ENCODE measurements at regions not wholly inside any gene's neighbourhood (a gene's known extent, or its start where the extent isn't known, plus 50 kb on each side); places are given as distances from the start of the nearest gene placed in this dataset.

GRCh38 chr4:83677656-83678055 is 141.7 kb downstream of the GPAT3 start:
- Mint-ChIP-seq H3K4me3 (ENCODE audit: low read depth, unreplicated experiment) (no peak overlapping the region), H3K4me1 (ENCODE audit: low read depth, unreplicated experiment) (no peaks in the 10 kb centered on the region), H3K27me3 (ENCODE audit: unreplicated experiment) (peaks cover 22% of the 10 kb centered on the region), H3K36me3 (ENCODE audit: insufficient read depth, unreplicated experiment) (no peaks in the 10 kb centered on the region), H3K27ac (ENCODE audit: unreplicated experiment) (no peak overlapping the region), H3K9me3 (ENCODE audit: low read depth, unreplicated experiment) (no peaks in the 10 kb centered on the region)
- DNase-seq, result no peak
- no TSS peak for BruUV-seq (replicated peaks)
- CTCF ChIA-PET, result no interaction called here
- no peak for TF ChIP-seq CTCF (IDR thresholded peaks at IDR 0.05; ENCODE audit: unreplicated experiment)
- intact Hi-C loops (cut with micrococcal nuclease; ENCODE audit: unreplicated experiment), result no loop called here

GRCh38 chr4:83664741-83665140 is 128.8 kb downstream of the GPAT3 start:
- Mint-ChIP-seq H3K4me3 (ENCODE audit: low read depth, unreplicated experiment) (no peak overlapping the region), H3K9me3 (ENCODE audit: low read depth, unreplicated experiment) (no peaks in the 10 kb centered on the region), H3K36me3 (ENCODE audit: insufficient read depth, unreplicated experiment) (no peaks in the 10 kb centered on the region), H3K27me3 (ENCODE audit: unreplicated experiment) (peaks cover 14% of the 10 kb centered on the region), H3K4me1 (ENCODE audit: low read depth, unreplicated experiment) (no peaks in the 10 kb centered on the region), H3K27ac (ENCODE audit: unreplicated experiment) (no peak overlapping the region)
- DNase-seq, result no peak
- intact Hi-C loops (cut with micrococcal nuclease; ENCODE audit: unreplicated experiment), result no loop called here
- no TSS peak for BruUV-seq (replicated peaks)
- CTCF ChIA-PET, result no interaction called here
- TF ChIP-seq CTCF (IDR thresholded peaks at IDR 0.05; ENCODE audit: unreplicated experiment), result no peak

GRCh38 chr4:83664071-83664470 is 128.2 kb downstream of the GPAT3 start:
- BruUV-seq (replicated peaks), result no TSS peak

GRCh38 chr4:83662204-83662603 is 126.3 kb downstream of the GPAT3 start:
- CTCF ChIA-PET, result no interaction called here
- peaks cover 14% of the 10 kb centered on the region for H3K27me3 Mint-ChIP-seq (ENCODE audit: unreplicated experiment)
- no peak overlapping the region for H3K27ac Mint-ChIP-seq (ENCODE audit: unreplicated experiment)
- intact Hi-C loops (cut with micrococcal nuclease; ENCODE audit: unreplicated experiment), result no loop called here
- H3K9me3 Mint-ChIP-seq (ENCODE audit: low read depth, unreplicated experiment), result no peaks in the 10 kb centered on the region
- BruUV-seq (replicated peaks), result no TSS peak
- DNase-seq, result no peak
- TF ChIP-seq CTCF (IDR thresholded peaks at IDR 0.05; ENCODE audit: unreplicated experiment), result no peak
- no peaks in the 10 kb centered on the region for H3K4me1 Mint-ChIP-seq (ENCODE audit: low read depth, unreplicated experiment)
- no peak overlapping the region for H3K4me3 Mint-ChIP-seq (ENCODE audit: low read depth, unreplicated experiment)
- no peaks in the 10 kb centered on the region for H3K36me3 Mint-ChIP-seq (ENCODE audit: insufficient read depth, unreplicated experiment)

More at GRCh38 chr4:83664071-83664470, 128.2 kb downstream of the GPAT3 start:
- no peaks in the 10 kb centered on the region for H3K9me3 Mint-ChIP-seq (ENCODE audit: low read depth, unreplicated experiment)
- H3K36me3 Mint-ChIP-seq (ENCODE audit: insufficient read depth, unreplicated experiment), result no peaks in the 10 kb centered on the region
- CTCF ChIA-PET, result no interaction called here
- DNase-seq, result no peak
- no peak overlapping the region for H3K27ac Mint-ChIP-seq (ENCODE audit: unreplicated experiment)
- H3K4me1 Mint-ChIP-seq (ENCODE audit: low read depth, unreplicated experiment), result no peaks in the 10 kb centered on the region
- no peak overlapping the region for H3K4me3 Mint-ChIP-seq (ENCODE audit: low read depth, unreplicated experiment)
- no peak for TF ChIP-seq CTCF (IDR thresholded peaks at IDR 0.05; ENCODE audit: unreplicated experiment)
- intact Hi-C loops (cut with micrococcal nuclease; ENCODE audit: unreplicated experiment), result no loop called here
- H3K27me3 Mint-ChIP-seq (ENCODE audit: unreplicated experiment), result peaks cover 14% of the 10 kb centered on the region

- CTCF ChIA-PET, result no interaction called here
- no peak for TF ChIP-seq CTCF (IDR thresholded peaks at IDR 0.05; ENCODE audit: unreplicated experiment)
- intact Hi-C loops (cut with micrococcal nuclease; ENCODE audit: unreplicated experiment), result no loop called here
- Mint-ChIP-seq H3K27me3 (ENCODE audit: unreplicated experiment) (peaks cover 14% of the 10 kb centered on the region), H3K4me1 (ENCODE audit: low read depth, unreplicated experiment) (no peaks in the 10 kb centered on the region), H3K4me3 (ENCODE audit: low read depth, unreplicated experiment) (no peak overlapping the region), H3K27ac (ENCODE audit: unreplicated experiment) (no peak overlapping the region), H3K36me3 (ENCODE audit: insufficient read depth, unreplicated experiment) (no peaks in the 10 kb centered on the region), H3K9me3 (ENCODE audit: low read depth, unreplicated experiment) (no peaks in the 10 kb centered on the region)
- no peak for DNase-seq
- BruUV-seq (replicated peaks), result no TSS peak
Measured at GRCh38 chr4:83661359-83661758, 125.5 kb downstream of the GPAT3 start.
